ENCODE measurements at regions not wholly inside any gene's neighbourhood (a gene's known extent, or its start where the extent isn't known, plus 50 kb on each side); places are given as distances from the start of the nearest gene placed in this dataset.

DNA sequence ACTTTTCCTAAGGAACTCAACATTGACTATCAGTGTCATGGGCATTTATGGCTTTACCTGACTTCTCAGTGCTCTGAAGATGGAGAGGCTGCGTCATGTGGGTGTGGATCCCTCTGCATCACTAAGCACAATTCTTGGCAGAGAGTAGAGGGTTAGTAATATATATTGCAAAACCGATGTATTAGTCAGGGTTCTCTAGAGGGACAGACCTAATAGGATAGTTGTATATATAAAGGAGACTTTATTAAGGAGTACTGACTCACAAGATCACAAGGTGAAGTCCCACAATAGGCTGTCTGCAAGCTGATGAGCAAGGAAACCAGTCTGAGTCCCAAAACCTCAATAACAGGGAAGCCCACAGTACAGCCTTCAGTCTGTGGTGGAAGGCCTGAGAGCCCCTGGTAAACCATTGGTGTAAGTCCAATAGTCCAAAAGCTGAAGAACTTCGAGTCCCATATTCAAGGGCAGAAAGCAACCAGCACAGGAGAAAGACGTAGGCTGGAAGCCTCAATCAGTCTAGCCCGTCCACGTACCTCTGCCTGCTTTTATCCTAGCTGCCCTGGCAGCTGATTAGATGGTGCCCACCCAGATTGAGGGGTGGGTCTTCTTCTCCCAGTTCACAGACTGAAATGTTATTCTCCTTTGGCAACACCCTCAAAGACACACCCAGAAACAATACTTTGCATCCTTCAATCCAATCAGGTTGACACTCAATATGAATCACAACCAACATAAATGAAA is 159.7 kb upstream of the NRIP1 start:
- no peaks in the 10 kb centered on the region for H3K36me3 ChIP-seq (ENCODE audit: control insufficient read depth, insufficient read depth, low read length)
- no peaks in the 10 kb centered on the region for H3K27me3 ChIP-seq (ENCODE audit: control insufficient read depth, insufficient read depth, low read length)
- Mint-ChIP-seq H3K4me3 (no peak overlapping the region), H3K9me3 (no peaks in the 10 kb centered on the region), H3K27me3 (ENCODE audit: low read depth in 2 of 2) (peaks cover 0 to 6% of the 10 kb centered on the region in 2 donors), H3K4me1 (peaks cover 6 to 8% of the 10 kb centered on the region in 2 donors), H3K27ac (no peak overlapping the region), H3K36me3 (no peaks in the 10 kb centered on the region)
- WGBS (ENCODE audit: insufficient coverage): 88% methylated on average over 6 of the region's 6 CpGs
- no peak for DNase-seq
- H3K4me1 ChIP-seq (ENCODE audit: control insufficient read depth, insufficient read depth, low read length): no peaks in the 10 kb centered on the region
- intact Hi-C loops (cut with micrococcal nuclease): no loop called here
- no peaks in the 10 kb centered on the region for H3K9me3 ChIP-seq (ENCODE audit: control insufficient read depth, insufficient read depth, low read length)
- no peak overlapping the region for H3K27ac ChIP-seq (ENCODE audit: low read length)
- ATAC-seq: peak in 1 of 3 donors; percentile 35
- TF ChIP-seq, protein P1, sequence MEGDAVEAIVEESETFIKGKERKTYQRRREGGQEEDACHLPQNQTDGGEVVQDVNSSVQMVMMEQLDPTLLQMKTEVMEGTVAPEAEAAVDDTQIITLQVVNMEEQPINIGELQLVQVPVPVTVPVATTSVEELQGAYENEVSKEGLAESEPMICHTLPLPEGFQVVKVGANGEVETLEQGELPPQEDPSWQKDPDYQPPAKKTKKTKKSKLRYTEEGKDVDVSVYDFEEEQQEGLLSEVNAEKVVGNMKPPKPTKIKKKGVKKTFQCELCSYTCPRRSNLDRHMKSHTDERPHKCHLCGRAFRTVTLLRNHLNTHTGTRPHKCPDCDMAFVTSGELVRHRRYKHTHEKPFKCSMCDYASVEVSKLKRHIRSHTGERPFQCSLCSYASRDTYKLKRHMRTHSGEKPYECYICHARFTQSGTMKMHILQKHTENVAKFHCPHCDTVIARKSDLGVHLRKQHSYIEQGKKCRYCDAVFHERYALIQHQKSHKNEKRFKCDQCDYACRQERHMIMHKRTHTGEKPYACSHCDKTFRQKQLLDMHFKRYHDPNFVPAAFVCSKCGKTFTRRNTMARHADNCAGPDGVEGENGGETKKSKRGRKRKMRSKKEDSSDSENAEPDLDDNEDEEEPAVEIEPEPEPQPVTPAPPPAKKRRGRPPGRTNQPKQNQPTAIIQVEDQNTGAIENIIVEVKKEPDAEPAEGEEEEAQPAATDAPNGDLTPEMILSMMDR (IDR thresholded peaks at IDR 0.05): no peak
- H3K4me3 ChIP-seq (ENCODE audit: low read length): no peak overlapping the region

DNA sequence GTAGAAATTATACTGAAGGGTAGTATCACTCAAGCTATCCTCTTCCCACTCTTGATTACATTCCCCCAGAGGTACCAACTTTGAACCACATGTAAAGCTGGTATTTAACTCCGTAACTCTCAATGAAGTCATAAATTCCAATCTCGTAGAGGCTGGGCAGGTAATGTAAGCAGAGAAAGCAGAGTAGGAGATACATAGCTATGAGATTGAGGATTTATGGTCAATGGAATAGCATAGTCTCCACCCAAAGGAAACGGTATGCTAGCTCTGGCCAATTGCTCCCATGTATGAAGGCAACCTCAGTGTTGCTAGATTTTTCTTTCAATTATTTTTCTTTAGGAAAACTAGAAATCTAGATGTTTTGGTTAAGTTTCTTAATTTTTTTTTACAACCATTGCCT is 163.1 kb upstream of the NRIP1 start:
- H3K4me1 ChIP-seq (ENCODE audit: control insufficient read depth, insufficient read depth, low read length): no peaks in the 10 kb centered on the region
- Mint-ChIP-seq H3K27ac (no peak overlapping the region), H3K27me3 (ENCODE audit: low read depth in 2 of 2) (peaks cover 0 to 6% of the 10 kb centered on the region in 2 donors), H3K4me3 (no peak overlapping the region), H3K9me3 (no peaks in the 10 kb centered on the region), H3K36me3 (no peaks in the 10 kb centered on the region), H3K4me1 (no peaks in the 10 kb centered on the region)
- no peaks in the 10 kb centered on the region for H3K27me3 ChIP-seq (ENCODE audit: control insufficient read depth, insufficient read depth, low read length)
- no peak for ATAC-seq
- intact Hi-C loops (cut with micrococcal nuclease): no loop called here
- TF ChIP-seq, protein P1 (IDR thresholded peaks at IDR 0.05): no peak
- H3K9me3 ChIP-seq (ENCODE audit: control insufficient read depth, insufficient read depth, low read length): no peaks in the 10 kb centered on the region
- DNase-seq: no peak
- H3K36me3 ChIP-seq (ENCODE audit: control insufficient read depth, insufficient read depth, low read length): no peaks in the 10 kb centered on the region
- 88% methylated on average over 3 of the region's 3 CpGs for WGBS (ENCODE audit: insufficient coverage)
- no peak overlapping the region for H3K27ac ChIP-seq (ENCODE audit: low read length)
- no peak overlapping the region for H3K4me3 ChIP-seq (ENCODE audit: low read length)

GRCh38 chr21:15229390-15229789 is 164.6 kb upstream of the NRIP1 start:
- H3K9me3 Mint-ChIP-seq: no peaks in the 10 kb centered on the region
- H3K9me3 ChIP-seq (ENCODE audit: control insufficient read depth, insufficient read depth, low read length): no peaks in the 10 kb centered on the region
- WGBS (ENCODE audit: insufficient coverage): 98% methylated on average over 3 of the region's 4 CpGs
- H3K4me3 Mint-ChIP-seq: no peak overlapping the region
- H3K4me3 ChIP-seq (ENCODE audit: low read length): no peak overlapping the region
- TF ChIP-seq, protein P1 (IDR thresholded peaks at IDR 0.05): no peak
- no peak for DNase-seq
- intact Hi-C loops (cut with micrococcal nuclease): no loop called here
- H3K27me3 ChIP-seq (ENCODE audit: control insufficient read depth, insufficient read depth, low read length): no peaks in the 10 kb centered on the region
- H3K4me1 Mint-ChIP-seq: no peaks in the 10 kb centered on the region
- no peak overlapping the region for H3K27ac Mint-ChIP-seq
- peaks cover 7 to 12% of the 10 kb centered on the region in 2 donors for H3K27me3 Mint-ChIP-seq (ENCODE audit: low read depth in 2 of 2)
- no peak for ATAC-seq
- no peaks in the 10 kb centered on the region for H3K4me1 ChIP-seq (ENCODE audit: control insufficient read depth, insufficient read depth, low read length)
- H3K27ac ChIP-seq (ENCODE audit: low read length): no peak overlapping the region
- no peaks in the 10 kb centered on the region for H3K36me3 ChIP-seq (ENCODE audit: control insufficient read depth, insufficient read depth, low read length)
- H3K36me3 Mint-ChIP-seq: no peaks in the 10 kb centered on the region

DNA sequence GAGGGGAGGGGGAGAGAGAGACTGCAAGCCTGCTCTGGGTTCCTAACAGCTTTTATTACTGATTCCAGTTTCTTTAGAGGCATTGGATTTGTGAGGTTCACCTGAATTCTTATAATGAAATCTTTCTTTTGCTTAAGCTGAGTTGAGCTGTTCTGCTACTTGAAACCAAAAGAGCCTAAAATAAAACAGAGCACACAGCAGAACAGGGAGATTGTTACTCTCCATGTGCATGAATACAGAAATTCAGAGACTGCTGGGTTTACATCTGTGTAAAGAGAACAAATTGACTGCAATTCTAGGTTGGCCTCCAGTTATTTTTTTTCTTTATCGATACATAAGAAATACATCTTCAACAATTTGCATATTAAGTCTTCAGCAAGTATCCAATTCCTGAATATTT is 168.8 kb upstream of the NRIP1 start:
- peaks cover 7 to 14% of the 10 kb centered on the region in 2 donors for H3K27me3 Mint-ChIP-seq (ENCODE audit: low read depth in 2 of 2)
- DNase-seq (no peak), ATAC-seq (no peak)
- WGBS (ENCODE audit: insufficient coverage): no CpG with 5 or more reads among the region's 1 CpG
- Histone ChIP-seq H3K27me3 (ENCODE audit: control insufficient read depth, insufficient read depth, low read length) (no peaks in the 10 kb centered on the region), H3K4me3 (ENCODE audit: low read length) (no peak overlapping the region), H3K9me3 (ENCODE audit: control insufficient read depth, insufficient read depth, low read length) (no peaks in the 10 kb centered on the region), H3K27ac (ENCODE audit: low read length) (no peak overlapping the region), H3K36me3 (ENCODE audit: control insufficient read depth, insufficient read depth, low read length) (no peaks in the 10 kb centered on the region), H3K4me1 (ENCODE audit: control insufficient read depth, insufficient read depth, low read length) (no peaks in the 10 kb centered on the region)
- no peaks in the 10 kb centered on the region for H3K9me3 Mint-ChIP-seq
- no peaks in the 10 kb centered on the region for H3K36me3 Mint-ChIP-seq
- H3K4me3 Mint-ChIP-seq: no peak overlapping the region
- TF ChIP-seq, protein P1 (IDR thresholded peaks at IDR 0.05): no peak
- intact Hi-C loops (cut with micrococcal nuclease): no loop called here
- no peaks in the 10 kb centered on the region for H3K4me1 Mint-ChIP-seq
- H3K27ac Mint-ChIP-seq: no peak overlapping the region
